CD14-positive monocyte (primary cell): ENCODE measurements at regions not wholly inside any gene's neighbourhood (a gene's known extent, or its start where the extent isn't known, plus 50 kb on each side); places are given as distances from the start of the nearest gene placed in this dataset.

Experiments
- DNase-seq, 3 donors: peaks; one replicate each; pipeline ENCODE4 v3.0.0-alpha.2; 2011 to 2022
- H2AFZ ChIP-seq: 2 replicates; pipeline ENCODE4 v1.6.0; 2012; ENCODE audit warnings: mild to moderate bottlenecking, low read depth, low read length, inconsistent platforms; ENCODE audit not compliant: insufficient read depth, poor library complexity, severe bottlenecking
- H3K27ac ChIP-seq, 2 donors: 1 replicate in 1 of 2; 2 replicates in 1 of 2; pipeline ENCODE4 v1.5.1; 2012 to 2013; ENCODE audit warnings: low read length in 2 of 2, control low read depth in 1 of 2, inconsistent platforms in 1 of 2, low read depth in 1 of 2, mild to moderate bottlenecking in 1 of 2
- H3K27me3 ChIP-seq, 2 donors: one replicate each; pipeline versions ENCODE4 v1.6.0 to v1.6.1; 2011 to 2013; ENCODE audit warnings: low read length in 2 of 2; ENCODE audit not compliant: control insufficient read depth in 2 of 2, insufficient read depth in 2 of 2
- H3K36me3 ChIP-seq, 2 donors: replicated peaks in 1 of 2; 1 replicate in 1 of 2; 2 replicates in 1 of 2; pipeline versions ENCODE4 v1.5.1 to v1.6.1; 2012 to 2013; ENCODE audit warnings: low read length in 2 of 2, control low read depth in 1 of 2, inconsistent platforms in 1 of 2, mild to moderate bottlenecking in 1 of 2; ENCODE audit not compliant: insufficient read depth in 2 of 2, control insufficient read depth in 1 of 2
- H3K4me1 ChIP-seq, 2 donors: 1 replicate in 1 of 2; 2 replicates in 1 of 2; pipeline versions ENCODE4 v1.5.1 to v1.6.1; 2012 to 2013; ENCODE audit warnings: low read length in 2 of 2, control low read depth in 1 of 2, inconsistent platforms in 1 of 2, mild to moderate bottlenecking in 1 of 2, moderate library complexity in 1 of 2; ENCODE audit not compliant: insufficient read depth in 2 of 2, control insufficient read depth in 1 of 2
- H3K4me2 ChIP-seq: replicated peaks from 2 replicates; pipeline ENCODE3; 2012; ENCODE audit warnings: low read length, moderate library complexity, mild to moderate bottlenecking; ENCODE audit not compliant: poor library complexity, severe bottlenecking; ENCODE audit errors: extremely low read depth
- H3K4me3 ChIP-seq, 3 experiments: fragments of 200-600 bp in 1 of 3; sonication (generic) in 1 of 3; replicated peaks in 1 of 3; 1 replicate in 2 of 3; 2 replicates in 1 of 3; pipeline ENCODE4 v1.5.1; 2011 to 2013; ENCODE audit warnings: low read length in 3 of 3, mild to moderate bottlenecking in 3 of 3, control low read depth in 2 of 3, low read depth in 2 of 3, inconsistent platforms in 1 of 3, moderate library complexity in 1 of 3
- H3K79me2 ChIP-seq: 2 replicates; pipeline ENCODE4 v1.6.0; 2012; ENCODE audit warnings: mild to moderate bottlenecking, control low read depth, inconsistent platforms, low read length, moderate library complexity; ENCODE audit not compliant: insufficient read depth
- H3K9ac ChIP-seq: 2 replicates; pipeline ENCODE4 v1.6.0; 2017; ENCODE audit warnings: low read length, mild to moderate bottlenecking; ENCODE audit not compliant: insufficient read depth, poor library complexity, severe bottlenecking
- H3K9me3 ChIP-seq, 2 donors: replicated peaks in 1 of 2; 1 replicate in 1 of 2; 2 replicates in 1 of 2; pipeline versions ENCODE4 v1.5.1 to v1.6.1; 2012 to 2013; ENCODE audit warnings: low read length in 2 of 2, control low read depth in 1 of 2; ENCODE audit not compliant: control insufficient read depth in 1 of 2, insufficient read depth in 1 of 2
- H4K20me1 ChIP-seq: 2 replicates; pipeline ENCODE4 v1.6.0; 2012; ENCODE audit warnings: mild to moderate bottlenecking, low read length, control low read depth, moderate library complexity; ENCODE audit not compliant: insufficient read depth
- H3K27ac Mint-ChIP-seq, 7 donors: one replicate each; pipeline ENCODE4 v1.8.0; 2020; ENCODE audit warnings: mild to moderate bottlenecking in 7 of 7, mixed read lengths in 7 of 7, moderate library complexity in 6 of 7, inconsistent platforms in 2 of 7
- H3K27me3 Mint-ChIP-seq, 3 donors: one replicate each; pipeline ENCODE4 v1.8.0; 2021 to 2022; ENCODE audit warnings: low read depth in 3 of 3, mild to moderate bottlenecking in 3 of 3, mixed read lengths in 3 of 3, moderate library complexity in 3 of 3, inconsistent platforms in 1 of 3
- H3K36me3 Mint-ChIP-seq, 2 donors: one replicate each; pipeline ENCODE4 v1.8.0; 2020; ENCODE audit warnings: mixed read lengths in 2 of 2, inconsistent platforms in 1 of 2, mild to moderate bottlenecking in 1 of 2
- H3K4me1 Mint-ChIP-seq: one replicate; pipeline ENCODE4 v1.8.0; 2020; ENCODE audit warnings: mild to moderate bottlenecking, mixed read lengths
- H3K4me3 Mint-ChIP-seq, 2 donors: one replicate each; pipeline ENCODE4 v1.8.0; 2020; ENCODE audit warnings: mild to moderate bottlenecking in 2 of 2, mixed read lengths in 2 of 2, moderate library complexity in 1 of 2
- H3K9me3 Mint-ChIP-seq, 7 donors: one replicate each; pipeline ENCODE4 v1.8.0; 2020 to 2022; ENCODE audit warnings: mixed read lengths in 7 of 7, mild to moderate bottlenecking in 6 of 7, moderate library complexity in 6 of 7, inconsistent platforms in 2 of 7
- WGBS: methylation state at CpG from one replicate; pipeline ENCODE4 v1.1.5; 2013; ENCODE audit warnings: missing lambda C conversion rate; ENCODE audit not compliant: insufficient coverage; 5-methylcytosine and 5-hydroxymethylcytosine counted together
- intact Hi-C, 2 donors: fragments of 100-400 bp; cut with micrococcal nuclease; formaldehyde crosslinking; loops; one replicate each; pipeline versions ENCODE4 v1.15.0 to v1.15.1; 2023
- TF ChIP-seq, protein P1 (sequence below): fragments of 200-600 bp; IDR thresholded peaks from one replicate; pipeline ENCODE4 v1.8.0; 2022; ENCODE audit warnings: antibody characterized with exemption, mild to moderate bottlenecking

DNA sequence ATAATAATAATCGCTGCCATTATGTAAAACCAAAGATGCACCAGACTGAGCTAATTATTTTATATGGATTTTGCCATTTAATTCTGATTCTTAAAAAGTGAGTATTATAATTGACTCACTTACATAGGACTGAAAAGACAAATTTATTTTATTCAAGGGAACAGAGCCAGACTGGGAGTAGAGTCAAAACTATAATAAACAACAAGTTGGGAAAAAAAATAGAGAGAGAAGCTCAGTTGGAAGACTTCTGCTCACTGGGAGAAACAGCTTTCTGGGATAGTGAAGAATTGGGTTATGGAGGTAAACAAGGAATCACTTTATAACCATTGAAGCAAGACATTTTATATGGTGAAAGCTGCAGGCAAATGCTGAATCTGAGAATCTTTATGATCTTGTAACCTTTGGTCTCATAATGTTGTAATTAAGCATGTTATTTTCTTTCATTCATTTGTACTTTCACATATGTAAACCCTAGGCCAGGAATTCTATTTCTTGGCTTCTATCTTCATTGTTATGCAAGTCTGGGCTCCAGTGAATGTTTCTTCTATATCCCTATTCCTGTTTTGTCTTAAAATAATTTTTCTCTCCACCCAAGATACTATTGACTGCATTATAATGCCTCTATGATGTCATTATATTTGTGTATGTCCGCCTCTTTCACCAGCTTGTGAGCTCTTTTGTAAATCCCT, 725.3 kb upstream of the CCDC179 start:
- Mint-ChIP-seq H3K4me3 (no peak overlapping the region), H3K9me3 (peaks cover 0 to 9% (median 2%) of the 10 kb centered on the region in 7 donors), H3K4me1 (no peaks in the 10 kb centered on the region), H3K27me3 (no peaks in the 10 kb centered on the region), H3K27ac (no peak overlapping the region), H3K36me3 (no peaks in the 10 kb centered on the region)
- intact Hi-C loops: no loop called here
- Histone ChIP-seq H3K4me3 (no peak overlapping the region), H4K20me1 (no peaks in the 10 kb centered on the region), H3K4me2 (no peak overlapping the region), H3K9me3 (peaks cover 0 to 5% of the 10 kb centered on the region in 2 donors), H3K79me2 (no peaks in the 10 kb centered on the region), H3K27me3 (no peaks in the 10 kb centered on the region), H3K27ac (no peak overlapping the region), H2AFZ (no peak overlapping the region), H3K9ac (no peak overlapping the region), H3K36me3 (no peaks in the 10 kb centered on the region), H3K4me1 (no peaks in the 10 kb centered on the region)
- WGBS: no CpG with 5 or more reads among the region's 2 CpGs
- TF ChIP-seq, protein P1, sequence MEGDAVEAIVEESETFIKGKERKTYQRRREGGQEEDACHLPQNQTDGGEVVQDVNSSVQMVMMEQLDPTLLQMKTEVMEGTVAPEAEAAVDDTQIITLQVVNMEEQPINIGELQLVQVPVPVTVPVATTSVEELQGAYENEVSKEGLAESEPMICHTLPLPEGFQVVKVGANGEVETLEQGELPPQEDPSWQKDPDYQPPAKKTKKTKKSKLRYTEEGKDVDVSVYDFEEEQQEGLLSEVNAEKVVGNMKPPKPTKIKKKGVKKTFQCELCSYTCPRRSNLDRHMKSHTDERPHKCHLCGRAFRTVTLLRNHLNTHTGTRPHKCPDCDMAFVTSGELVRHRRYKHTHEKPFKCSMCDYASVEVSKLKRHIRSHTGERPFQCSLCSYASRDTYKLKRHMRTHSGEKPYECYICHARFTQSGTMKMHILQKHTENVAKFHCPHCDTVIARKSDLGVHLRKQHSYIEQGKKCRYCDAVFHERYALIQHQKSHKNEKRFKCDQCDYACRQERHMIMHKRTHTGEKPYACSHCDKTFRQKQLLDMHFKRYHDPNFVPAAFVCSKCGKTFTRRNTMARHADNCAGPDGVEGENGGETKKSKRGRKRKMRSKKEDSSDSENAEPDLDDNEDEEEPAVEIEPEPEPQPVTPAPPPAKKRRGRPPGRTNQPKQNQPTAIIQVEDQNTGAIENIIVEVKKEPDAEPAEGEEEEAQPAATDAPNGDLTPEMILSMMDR: no peak
- DNase-seq: no peak

DNA sequence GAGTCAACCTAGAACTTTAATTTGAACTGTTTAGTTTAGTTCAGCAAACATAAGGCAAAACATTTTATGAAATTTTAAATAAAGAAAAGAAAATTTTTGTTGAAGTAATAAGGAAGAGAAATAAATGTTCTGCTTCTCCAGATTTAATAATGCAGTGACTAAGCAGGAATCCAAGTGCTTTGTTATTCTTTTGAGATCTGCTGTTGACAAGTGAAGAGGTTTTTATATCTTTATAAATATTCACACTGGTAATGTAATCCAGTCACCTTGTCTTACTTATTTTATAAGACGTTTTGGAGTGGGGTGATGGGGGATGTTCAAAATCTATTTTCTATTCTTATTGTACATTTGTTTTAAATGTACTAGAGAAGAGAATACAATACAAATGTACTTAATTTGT, 725.9 kb upstream of the CCDC179 start:
- no peaks in the 10 kb centered on the region for H3K27me3 Mint-ChIP-seq
- no peak for DNase-seq
- WGBS: no CpG with 5 or more reads among the region's 1 CpG

More for the DNA sequence above, 725.9 kb upstream of the CCDC179 start:
- H3K9ac ChIP-seq: no peak overlapping the region
- Mint-ChIP-seq H3K4me1 (no peaks in the 10 kb centered on the region), H3K9me3 (peaks cover 0 to 9% (median 2%) of the 10 kb centered on the region in 7 donors), H3K27ac (no peak overlapping the region), H3K36me3 (no peaks in the 10 kb centered on the region), H3K4me3 (no peak overlapping the region)
- no peaks in the 10 kb centered on the region for H3K79me2 ChIP-seq
- intact Hi-C loops: no loop called here
- H2AFZ ChIP-seq: no peak overlapping the region
- H3K9me3 ChIP-seq: peaks cover 0 to 5% of the 10 kb centered on the region in 2 donors
- H4K20me1 ChIP-seq: no peaks in the 10 kb centered on the region
- TF ChIP-seq, protein P1: no peak
- no peak overlapping the region for H3K4me2 ChIP-seq
- no peak overlapping the region for H3K4me3 ChIP-seq
- H3K27ac ChIP-seq: no peak overlapping the region
- no peaks in the 10 kb centered on the region for H3K27me3 ChIP-seq
- H3K36me3 ChIP-seq: no peaks in the 10 kb centered on the region
- no peaks in the 10 kb centered on the region for H3K4me1 ChIP-seq
